GM12878 (cell line): ENCODE measurements at regions not wholly inside any gene's neighbourhood (a gene's known extent, or its start where the extent isn't known, plus 50 kb on each side); places are given as distances from the start of the nearest gene placed in this dataset.

Source experiments
- ATAC-seq: fragments of 200-7000 bp; cut with Tn5 transposase; 3 replicates; pipeline ENCODE4 v1.9.1; 2020; ENCODE audit warnings: mild to moderate bottlenecking, moderate library complexity
- BruUV-seq: library from RNA; stranded (reverse); fragments of 400-500 nt; replicated peaks from 2 replicates; lab custom pipeline; 2021; lab: Mats Ljungman, UMichigan
- CTCF ChIA-PET: fragments of 300-600 bp; sonication (Branson Sonifier 250); formaldehyde crosslinking; extraction: SDS; loops from one replicate; lab custom pipeline; 2021; ENCODE audit warnings: inconsistent platforms; lab: Yijun Ruan, JAX
- POLR2A ChIA-PET: fragments of 350-600 bp; formaldehyde crosslinking; extraction: SDS; loops from one replicate; lab custom pipeline; 2021; ENCODE audit warnings: inconsistent platforms; lab: Charles Lee
- RAD21 ChIA-PET: fragments of 300-600 bp; sonication (Branson Sonifier 250); formaldehyde crosslinking; loops from one replicate; lab custom pipeline; 2023; ENCODE audit warnings: antibody characterized with exemption; ENCODE audit not compliant: unreplicated experiment; lab: Charles Lee
- SMC1A ChIA-PET: fragments of 300-600 bp; sonication (Branson Sonifier 250); formaldehyde crosslinking; loops from one replicate; lab custom pipeline; 2023; ENCODE audit not compliant: unreplicated experiment, uncharacterized antibody; lab: Charles Lee
- DNase-seq: peaks from one replicate; pipeline ENCODE4 v3.0.0-alpha.2; 2011; ENCODE audit warnings: low read depth, low spot score
- FAIRE-seq: peaks from 3 replicates; lab custom pipeline; 2011; peaks lifted over from hg19 to GRCh38; lab: Jason Lieb, UNC
- H2AFZ ChIP-seq: 2 replicates; pipeline ENCODE4 v1.6.0; 2011; ENCODE audit warnings: low read depth, low read length, control low read depth; ENCODE audit not compliant: control insufficient read depth
- H3K27ac ChIP-seq: 2 replicates; pipeline ENCODE4 v1.5.1; 2011; ENCODE audit warnings: control low read depth; ENCODE audit not compliant: control insufficient read depth, insufficient read depth
- H3K27me3 ChIP-seq, 2 experiments: replicated peaks in 1 of 2; 2 replicates each; pipeline versions ENCODE4 v1.6.0 to v1.6.1; 2011; ENCODE audit warnings: low read length in 1 of 2; ENCODE audit not compliant: control insufficient read depth in 2 of 2, insufficient read depth in 2 of 2
- H3K36me3 ChIP-seq, 2 experiments: 2 replicates each; pipeline ENCODE4 v1.5.1; 2011; ENCODE audit warnings: low read length in 1 of 2; ENCODE audit not compliant: control insufficient read depth in 2 of 2, insufficient read depth in 2 of 2
- H3K4me1 ChIP-seq: 2 replicates; pipeline ENCODE4 v1.6.1; 2011; ENCODE audit warnings: mild to moderate bottlenecking, low read length, moderate library complexity, mixed read lengths; ENCODE audit not compliant: control insufficient read depth, insufficient read depth
- H3K4me2 ChIP-seq: 2 replicates; pipeline ENCODE4 v1.6.0; 2011; ENCODE audit warnings: control low read depth; ENCODE audit not compliant: control insufficient read depth, insufficient read depth
- H3K4me3 ChIP-seq: fragments of 200-600 bp; sonication (generic); 2 replicates; pipeline ENCODE4 v1.5.1; 2016
- H3K79me2 ChIP-seq: 2 replicates; pipeline ENCODE4 v1.6.0; 2011; ENCODE audit warnings: low read length; ENCODE audit not compliant: control insufficient read depth, insufficient read depth
- H3K9ac ChIP-seq: 2 replicates; pipeline ENCODE4 v1.8.0; 2011; ENCODE audit warnings: low read length, control low read depth, mixed read lengths; ENCODE audit not compliant: control insufficient read depth, insufficient read depth
- H3K9me3 ChIP-seq: replicated peaks from 3 replicates; pipeline ENCODE4 v1.5.1; 2011; ENCODE audit warnings: mild to moderate bottlenecking, low read length; ENCODE audit not compliant: control insufficient read depth, insufficient read depth
- H4K20me1 ChIP-seq: 2 replicates; pipeline ENCODE4 v1.6.0; 2011; ENCODE audit not compliant: control insufficient read depth, insufficient read depth
- ATF3 ChIP-seq: IDR thresholded peaks from 2 replicates; pipeline ENCODE4 v1.6.1; 2011; ENCODE audit warnings: low read depth, mild to moderate bottlenecking, low read length, moderate library complexity, borderline replicate concordance; ENCODE audit errors: extremely low read depth
- DPF2 ChIP-seq: fragments of 450-650 bp; IDR thresholded peaks from 2 replicates; pipeline ENCODE4 v1.6.1; 2017; ENCODE audit warnings: mild to moderate bottlenecking
- E2F8 ChIP-seq: fragments of 450-650 bp; IDR thresholded peaks from 2 replicates; pipeline ENCODE4 v1.6.1; 2018; ENCODE audit warnings: mild to moderate bottlenecking, low read depth, moderate library complexity; ENCODE audit not compliant: partially characterized antibody
- IKZF2 ChIP-seq, 2 experiments: fragments of 450-650 bp; IDR thresholded peaks; 2 replicates each; pipeline ENCODE4 v1.6.1; 2017; ENCODE audit warnings: mild to moderate bottlenecking in 2 of 2, moderate library complexity in 2 of 2
- IRF3 ChIP-seq: fragments of 450-650 bp; IDR thresholded peaks from 2 replicates; pipeline ENCODE4 v1.6.1; 2014; ENCODE audit warnings: mild to moderate bottlenecking
- MEF2B ChIP-seq: fragments of 450-650 bp; IDR thresholded peaks from 2 replicates; pipeline ENCODE4 v1.6.1; 2018; ENCODE audit warnings: mild to moderate bottlenecking, moderate library complexity; ENCODE audit not compliant: partially characterized antibody, poor library complexity, severe bottlenecking
- NFIC ChIP-seq: IDR thresholded peaks from 2 replicates; pipeline ENCODE4 v1.6.1; 2012; ENCODE audit warnings: low read depth, mild to moderate bottlenecking, inconsistent platforms, low read length, moderate library complexity
- RAD51 ChIP-seq: fragments of 450-650 bp; IDR thresholded peaks from 2 replicates; pipeline ENCODE4 v1.6.1; 2016; ENCODE audit warnings: moderate library complexity, mild to moderate bottlenecking, inconsistent platforms
- SIN3A ChIP-seq: IDR thresholded peaks from 2 replicates; pipeline ENCODE4 v1.6.1; 2012; ENCODE audit warnings: low read depth, low read length, improper control_type of control experiment
- SMARCA5 ChIP-seq: fragments of 450-650 bp; IDR thresholded peaks from 2 replicates; pipeline ENCODE4 v1.6.1; 2017; ENCODE audit warnings: mild to moderate bottlenecking
- SUPT20H ChIP-seq: IDR thresholded peaks from 2 replicates; pipeline ENCODE4 v1.6.1; 2011; ENCODE audit warnings: low read depth, mild to moderate bottlenecking, low read length, moderate library complexity, borderline replicate concordance; ENCODE audit not compliant: control insufficient read depth
- USF1 ChIP-seq: IDR thresholded peaks from 2 replicates; pipeline ENCODE4 v1.6.1; 2011; ENCODE audit warnings: borderline replicate concordance, low read depth, mild to moderate bottlenecking, moderate library complexity, mixed read lengths, low read length; ENCODE audit not compliant: insufficient read depth; ENCODE audit errors: extremely low read length
- whole genome bisulfite sequencing: methylation state at CpG from one replicate; pipeline ENCODE4 v1.1.6; 2016; ENCODE audit warnings: low lambda C conversion rate; ENCODE audit not compliant: insufficient replicate concordance, insufficient coverage; ENCODE audit errors: missing lambda C conversion rate; 5-methylcytosine and 5-hydroxymethylcytosine counted together
- in situ Hi-C: fragments of 300-500 bp; cut with MboI; formaldehyde crosslinking; loops from 9 replicates; pipeline ENCODE4 v1.14.3; 2018; ENCODE audit warnings: mixed read lengths
- intact Hi-C: fragments of 100-400 bp; cut with micrococcal nuclease; formaldehyde crosslinking; loops from one replicate; pipeline ENCODE4 v1.14.2; 2022; ENCODE audit not compliant: unreplicated experiment

GRCh38 chr1:99561952-99562351 is 84.0 kb upstream of the PALMD start:
- TF ChIP-seq IKZF2 (IDR thresholded peaks at IDR 0.05), result no peak
- H3K9me3 ChIP-seq, result no peaks in the 10 kb centered on the region
- no peaks in the 10 kb centered on the region for H3K27me3 ChIP-seq
- WGBS, result 50% methylated on average over 6 of the region's 6 CpGs
- RAD21 ChIA-PET, result no interaction called here
- POLR2A ChIA-PET, result no interaction called here
- ATAC-seq (no peak), FAIRE-seq (no peak), DNase-seq (no peak)
- H3K4me3 ChIP-seq, result no peak overlapping the region
- CTCF ChIA-PET, result no interaction called here
- H3K79me2 ChIP-seq, result no peaks in the 10 kb centered on the region
- H3K27ac ChIP-seq, result no peak overlapping the region
- H2AFZ ChIP-seq, result no peak overlapping the region
- no peaks in the 10 kb centered on the region for H3K36me3 ChIP-seq
- no peak overlapping the region for H3K4me2 ChIP-seq
- SMC1A ChIA-PET, result no interaction called here
- intact Hi-C loops (no loop called here), in situ Hi-C loops (no loop called here)
- no peaks in the 10 kb centered on the region for H4K20me1 ChIP-seq
- H3K4me1 ChIP-seq, result no peaks in the 10 kb centered on the region
- no peak overlapping the region for H3K9ac ChIP-seq
- BruUV-seq, result no TSS peak

- ChIA-PET CTCF (interaction anchor here (1.6 kb wide), 1 partner anchor 65 kb away, joined by 3 read pairs; no protein-coding TSS in a partner anchor), POLR2A (no interaction called here), RAD21 (no interaction called here), SMC1A (interaction anchor here (1.2 kb wide), 1 partner anchor 10 kb away, joined by 3 read pairs; no protein-coding TSS in a partner anchor)
- Histone ChIP-seq H3K27ac (no peak overlapping the region), H3K4me2 (no peak overlapping the region), H2AFZ (no peak overlapping the region), H3K36me3 (no peaks in the 10 kb centered on the region), H4K20me1 (no peaks in the 10 kb centered on the region), H3K9ac (no peak overlapping the region), H3K9me3 (no peaks in the 10 kb centered on the region), H3K4me1 (no peaks in the 10 kb centered on the region), H3K79me2 (no peaks in the 10 kb centered on the region), H3K27me3 (no peaks in the 10 kb centered on the region), H3K4me3 (no peak overlapping the region)
- no TSS peak for BruUV-seq
- FAIRE-seq (no peak), ATAC-seq (no peak), DNase-seq (no peak)
- 45% methylated on average over 1 of the region's 1 CpG for WGBS
- in situ Hi-C loops (no loop called here), intact Hi-C loops (no loop called here)
- no peak for TF ChIP-seq SMARCA5
- no peak for TF ChIP-seq SIN3A
- TF ChIP-seq MEF2B, result no peak
- TF ChIP-seq USF1, result no peak
- no peak for TF ChIP-seq IRF3
- no peak for TF ChIP-seq ATF3
- no peak for TF ChIP-seq SUPT20H
- no peak for TF ChIP-seq NFIC
- no peak for TF ChIP-seq RAD51
- TF ChIP-seq DPF2, result no peak
- TF ChIP-seq E2F8, result no peak
Measured at GRCh38 chr1:99565606-99566289, 80.2 kb upstream of the PALMD start.
